ENCODE measurements at regions not wholly inside any gene's neighbourhood (a gene's known extent, or its start where the extent isn't known, plus 50 kb on each side); places are given as distances from the start of the nearest gene placed in this dataset.

- H3K36me3 ChIP-seq (replicated peaks; ENCODE audit: insufficient read depth, low read length) = no peaks in the 10 kb centered on the region
- no peak for TF ChIP-seq EZH2phosphoT487 (IDR thresholded peaks at IDR 0.05; ENCODE audit: low read length)
- no peak for TF ChIP-seq CTCF (IDR thresholded peaks at IDR 0.05; ENCODE audit: low read length)
- no peak for TF ChIP-seq EZH2 (optimal IDR thresholded peaks at IDR 0.05; ENCODE audit: low read depth, low read length)
- H3F3A ChIP-seq (ENCODE audit: insufficient read depth, low read length) = no peaks in the 10 kb centered on the region
- no peak overlapping the region for H2AFZ ChIP-seq (ENCODE audit: low read length)
- DNase-seq = no peak
- H4K20me1 ChIP-seq (ENCODE audit: insufficient read depth, low read length) = no peaks in the 10 kb centered on the region
- H3K4me2 ChIP-seq (ENCODE audit: low read depth, low read length) = no peak overlapping the region
- no peaks in the 10 kb centered on the region for H3K9me2 ChIP-seq (replicated peaks; ENCODE audit: insufficient read depth, low read length)
- no peak overlapping the region for H3K4me3 ChIP-seq (ENCODE audit: low read length)
- H3K9me3 ChIP-seq (replicated peaks; ENCODE audit: insufficient read depth, low read length) = no peaks in the 10 kb centered on the region
- H3K9ac ChIP-seq (ENCODE audit: low read length) = no peak overlapping the region
- no peaks in the 10 kb centered on the region for H3K4me1 ChIP-seq (ENCODE audit: low read length)
- no peak overlapping the region for H3K27ac ChIP-seq (ENCODE audit: low read length)
- H3K27me3 ChIP-seq (replicated peaks; ENCODE audit: insufficient read depth, low read length) = no peaks in the 10 kb centered on the region
- no peaks in the 10 kb centered on the region for H3K79me2 ChIP-seq (ENCODE audit: low read length)
Measured at GRCh38 chr9:31699836-31700235, 684.6 kb upstream of the ACO1 start.

DNA sequence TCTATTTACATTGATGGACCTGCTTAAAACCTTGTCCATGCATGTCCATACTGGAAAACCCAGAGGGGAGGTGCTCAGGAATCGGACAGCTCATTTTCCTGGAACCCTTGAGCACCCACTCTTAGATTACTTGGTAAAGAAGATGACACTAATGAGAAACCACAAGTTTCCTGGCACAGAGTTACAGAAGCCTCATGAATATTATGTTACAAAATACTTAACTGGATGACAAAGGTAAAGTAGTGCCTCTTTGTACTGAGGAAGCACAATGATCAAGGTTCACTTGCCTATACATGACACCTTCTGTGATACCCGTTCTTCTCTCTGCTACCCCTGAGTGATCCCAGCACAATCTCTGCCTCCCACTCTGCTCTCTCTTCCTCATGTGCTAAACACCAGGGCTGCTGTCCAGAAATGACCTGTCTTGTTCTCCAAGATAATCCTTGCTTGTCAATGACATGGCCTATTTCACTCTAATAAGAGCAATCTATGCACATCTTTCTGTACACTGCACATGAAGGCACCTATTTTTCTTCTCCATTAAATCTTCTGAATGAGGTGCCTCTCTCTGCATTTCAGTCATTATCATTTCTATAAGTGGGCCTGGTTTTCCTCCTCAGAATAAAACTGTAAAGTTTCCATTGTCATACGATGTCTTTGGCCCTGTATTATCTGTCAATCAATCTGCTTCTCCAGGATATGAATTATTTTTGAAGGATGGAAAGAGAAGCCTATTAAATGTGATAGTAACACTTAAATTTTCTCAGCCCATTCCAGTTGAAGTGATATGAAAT, 684.0 kb upstream of the ACO1 start:
- TF ChIP-seq CTCF (IDR thresholded peaks at IDR 0.05; ENCODE audit: low read length) = no peak
- no peak for TF ChIP-seq EZH2 (optimal IDR thresholded peaks at IDR 0.05; ENCODE audit: low read depth, low read length)

DNA sequence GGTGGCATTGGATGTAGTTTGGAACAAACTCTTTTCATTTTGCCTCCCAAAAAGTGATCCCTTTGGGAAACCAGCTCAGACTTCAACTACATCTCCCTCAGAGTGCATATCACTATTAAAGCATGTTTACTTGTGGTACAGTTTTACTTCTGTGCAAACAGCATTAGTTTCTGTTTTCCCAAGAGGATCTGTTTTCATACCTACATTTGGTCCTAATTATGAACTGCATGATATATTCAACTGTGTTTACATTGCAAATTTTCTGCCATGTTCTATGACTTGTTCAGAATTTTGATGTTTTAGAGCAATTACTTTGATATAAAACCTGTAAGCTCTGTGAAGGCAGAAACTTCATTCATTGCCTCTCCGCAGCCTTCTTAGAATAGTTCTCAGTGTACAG, 681.5 kb upstream of the ACO1 start:
- H3K4me3 ChIP-seq (ENCODE audit: low read length) = no peak overlapping the region
- DNase-seq = no peak
- H3K27me3 ChIP-seq (replicated peaks; ENCODE audit: insufficient read depth, low read length) = no peaks in the 10 kb centered on the region
- H3K79me2 ChIP-seq (ENCODE audit: low read length) = no peaks in the 10 kb centered on the region
- no peaks in the 10 kb centered on the region for H3K9me2 ChIP-seq (replicated peaks; ENCODE audit: insufficient read depth, low read length)
- H3K9ac ChIP-seq (ENCODE audit: low read length) = no peak overlapping the region
- H3K4me1 ChIP-seq (ENCODE audit: low read length) = no peaks in the 10 kb centered on the region
- TF ChIP-seq EZH2 (optimal IDR thresholded peaks at IDR 0.05; ENCODE audit: low read depth, low read length) (no peak), CTCF (IDR thresholded peaks at IDR 0.05; ENCODE audit: low read length) (no peak), EZH2phosphoT487 (IDR thresholded peaks at IDR 0.05; ENCODE audit: low read length) (no peak)
- no peak overlapping the region for H3K4me2 ChIP-seq (ENCODE audit: low read depth, low read length)
- no peaks in the 10 kb centered on the region for H3F3A ChIP-seq (ENCODE audit: insufficient read depth, low read length)
- no peak overlapping the region for H3K27ac ChIP-seq (ENCODE audit: low read length)
- no peaks in the 10 kb centered on the region for H4K20me1 ChIP-seq (ENCODE audit: insufficient read depth, low read length)
- H3K36me3 ChIP-seq (replicated peaks; ENCODE audit: insufficient read depth, low read length) = no peaks in the 10 kb centered on the region
- no peak overlapping the region for H2AFZ ChIP-seq (ENCODE audit: low read length)
- no peaks in the 10 kb centered on the region for H3K9me3 ChIP-seq (replicated peaks; ENCODE audit: insufficient read depth, low read length)

More for the DNA sequence above, 684.0 kb upstream of the ACO1 start:
- H3K9me3 ChIP-seq (replicated peaks; ENCODE audit: insufficient read depth, low read length) = no peaks in the 10 kb centered on the region
- no peaks in the 10 kb centered on the region for H3K9me2 ChIP-seq (replicated peaks; ENCODE audit: insufficient read depth, low read length)
- H3K4me2 ChIP-seq (ENCODE audit: low read depth, low read length) = no peak overlapping the region
- H4K20me1 ChIP-seq (ENCODE audit: insufficient read depth, low read length) = no peaks in the 10 kb centered on the region
- no peak overlapping the region for H3K27ac ChIP-seq (ENCODE audit: low read length)
- H3K4me1 ChIP-seq (ENCODE audit: low read length) = no peaks in the 10 kb centered on the region
- H3K4me3 ChIP-seq (ENCODE audit: low read length) = no peak overlapping the region
- H3K79me2 ChIP-seq (ENCODE audit: low read length) = no peaks in the 10 kb centered on the region
- no peak overlapping the region for H2AFZ ChIP-seq (ENCODE audit: low read length)
- H3K27me3 ChIP-seq (replicated peaks; ENCODE audit: insufficient read depth, low read length) = no peaks in the 10 kb centered on the region
- H3K9ac ChIP-seq (ENCODE audit: low read length) = no peak overlapping the region
- H3K36me3 ChIP-seq (replicated peaks; ENCODE audit: insufficient read depth, low read length) = no peaks in the 10 kb centered on the region
- H3F3A ChIP-seq (ENCODE audit: insufficient read depth, low read length) = no peaks in the 10 kb centered on the region
- DNase-seq = no peak
